OCI-LY3 (cell line): ENCODE measurements at regions not wholly inside any gene's neighbourhood (a gene's known extent, or its start where the extent isn't known, plus 50 kb on each side); places are given as distances from the start of the nearest gene placed in this dataset.

Experiments
- EZH2phosphoT487 ChIP-seq: fragments of 200-600 bp; shearing (Covaris generic); IDR thresholded peaks from 2 replicates; pipeline ENCODE4 v1.6.1; 2018; ENCODE audit warnings: antibody characterized with exemption, mixed run types, low read depth
- TF ChIP-seq, protein P1 (sequence below): fragments of 200-600, 300-600 bp; sonication (generic); IDR thresholded peaks from 2 replicates; pipeline ENCODE4 v1.5.1; 2014; ENCODE audit warnings: antibody characterized with exemption, low read length, low read depth

DNA sequence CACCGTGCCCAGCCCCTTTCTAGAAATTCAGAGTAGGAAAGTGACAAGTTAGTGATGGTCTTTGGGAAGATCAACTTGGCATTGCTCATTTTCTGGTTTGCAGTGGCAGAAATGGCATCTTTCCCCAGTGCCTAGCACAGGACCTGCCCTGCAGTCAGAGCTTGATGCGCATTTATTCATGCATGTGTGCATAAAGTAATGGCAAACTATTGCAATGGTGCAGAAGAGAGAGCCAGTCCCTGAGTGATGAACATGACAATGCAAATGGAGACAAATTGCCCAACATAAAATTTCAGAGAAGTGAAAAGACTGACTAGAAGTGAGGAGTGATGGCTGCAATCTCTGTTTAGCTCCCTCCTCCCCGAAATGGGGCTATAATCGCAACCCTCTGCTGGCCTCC is 268.2 kb downstream of the CCSER2 start:
- TF ChIP-seq, protein P1, sequence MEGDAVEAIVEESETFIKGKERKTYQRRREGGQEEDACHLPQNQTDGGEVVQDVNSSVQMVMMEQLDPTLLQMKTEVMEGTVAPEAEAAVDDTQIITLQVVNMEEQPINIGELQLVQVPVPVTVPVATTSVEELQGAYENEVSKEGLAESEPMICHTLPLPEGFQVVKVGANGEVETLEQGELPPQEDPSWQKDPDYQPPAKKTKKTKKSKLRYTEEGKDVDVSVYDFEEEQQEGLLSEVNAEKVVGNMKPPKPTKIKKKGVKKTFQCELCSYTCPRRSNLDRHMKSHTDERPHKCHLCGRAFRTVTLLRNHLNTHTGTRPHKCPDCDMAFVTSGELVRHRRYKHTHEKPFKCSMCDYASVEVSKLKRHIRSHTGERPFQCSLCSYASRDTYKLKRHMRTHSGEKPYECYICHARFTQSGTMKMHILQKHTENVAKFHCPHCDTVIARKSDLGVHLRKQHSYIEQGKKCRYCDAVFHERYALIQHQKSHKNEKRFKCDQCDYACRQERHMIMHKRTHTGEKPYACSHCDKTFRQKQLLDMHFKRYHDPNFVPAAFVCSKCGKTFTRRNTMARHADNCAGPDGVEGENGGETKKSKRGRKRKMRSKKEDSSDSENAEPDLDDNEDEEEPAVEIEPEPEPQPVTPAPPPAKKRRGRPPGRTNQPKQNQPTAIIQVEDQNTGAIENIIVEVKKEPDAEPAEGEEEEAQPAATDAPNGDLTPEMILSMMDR, result no peak
- TF ChIP-seq EZH2phosphoT487, result no peak
